GM19467 (cell line): ENCODE measurements at regions not wholly inside any gene's neighbourhood (a gene's known extent, or its start where the extent isn't known, plus 50 kb on each side); places are given as distances from the start of the nearest gene placed in this dataset.
A peak's percentile ranks its signal among the peaks of the same experiment; 100 is the strongest.

Source experiments
- ATAC-seq: cut with Tn5 transposase; IDR thresholded peaks from one replicate; pipeline ENCODE4 v1.9.1; 2021; ENCODE audit warnings: mild to moderate bottlenecking, moderate library complexity; ENCODE audit not compliant: unreplicated experiment

DNA sequence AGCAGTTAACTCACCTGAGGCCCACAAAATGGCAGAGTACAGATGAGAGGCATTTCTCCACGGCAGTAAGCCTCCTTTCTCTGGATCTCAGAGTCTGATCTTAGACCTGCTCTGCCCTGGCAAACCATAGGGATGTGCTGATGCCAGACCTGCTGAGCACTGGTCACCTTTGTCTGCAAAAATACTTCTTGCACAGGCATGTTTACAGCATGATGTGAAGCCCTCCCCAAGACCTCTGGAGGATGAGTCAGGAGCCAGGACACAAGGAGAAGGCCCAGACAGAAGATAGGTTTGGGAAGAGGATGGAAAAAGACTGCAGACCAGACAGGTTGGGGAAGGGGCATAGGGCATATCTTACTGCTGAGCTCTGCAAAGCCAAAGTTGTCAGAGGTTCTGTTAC lies 426.6 kb downstream of the PMP22 start:
- no peak for ATAC-seq

DNA sequence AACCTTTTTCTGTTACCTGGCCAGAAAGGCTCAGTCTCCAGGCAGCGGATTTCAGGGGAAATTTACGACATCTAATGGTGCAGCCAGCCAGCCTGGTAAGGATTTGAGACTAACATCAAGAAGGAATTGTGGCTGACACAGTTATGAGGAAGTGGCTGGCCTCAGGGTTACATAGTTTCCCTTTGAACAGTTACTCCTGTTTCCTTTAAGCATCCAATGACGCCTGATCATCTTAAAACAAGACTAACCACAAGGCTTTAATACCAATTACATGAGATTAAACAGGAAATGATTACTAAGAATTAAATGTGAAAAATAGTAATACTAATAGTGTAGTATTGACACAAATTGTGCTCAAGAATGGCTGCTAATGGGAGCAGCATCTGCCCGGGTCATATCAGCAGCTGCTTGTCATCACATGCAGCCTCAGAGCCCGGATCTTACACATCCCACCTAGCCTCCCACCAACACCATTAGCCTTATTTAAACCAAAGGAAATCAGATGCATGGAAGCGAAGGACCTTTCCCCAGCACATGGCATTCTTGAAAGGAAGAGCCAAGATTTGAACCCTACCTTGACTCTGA lies 431.8 kb downstream of the PMP22 start:
- no peak for ATAC-seq

DNA sequence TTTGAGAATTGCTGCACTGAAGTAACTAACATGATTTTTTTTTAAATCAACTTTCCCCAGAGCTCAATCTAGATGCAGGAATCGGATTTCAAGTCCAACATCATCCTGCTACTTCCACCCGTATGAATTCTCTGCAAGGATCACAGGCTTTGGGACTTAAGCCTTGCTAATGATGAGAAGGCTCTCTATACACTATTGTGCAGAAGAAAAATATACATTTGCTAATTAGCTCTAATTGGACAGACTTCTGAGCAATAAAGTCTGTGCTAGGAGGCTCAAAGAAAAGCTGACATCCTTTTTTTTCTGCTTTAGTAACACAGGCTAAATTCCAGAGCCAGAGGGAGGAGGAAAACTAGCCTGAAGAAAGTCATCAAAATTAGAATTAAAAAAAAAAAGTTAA lies 433.6 kb downstream of the PMP22 start:
- ATAC-seq, result no peak

DNA sequence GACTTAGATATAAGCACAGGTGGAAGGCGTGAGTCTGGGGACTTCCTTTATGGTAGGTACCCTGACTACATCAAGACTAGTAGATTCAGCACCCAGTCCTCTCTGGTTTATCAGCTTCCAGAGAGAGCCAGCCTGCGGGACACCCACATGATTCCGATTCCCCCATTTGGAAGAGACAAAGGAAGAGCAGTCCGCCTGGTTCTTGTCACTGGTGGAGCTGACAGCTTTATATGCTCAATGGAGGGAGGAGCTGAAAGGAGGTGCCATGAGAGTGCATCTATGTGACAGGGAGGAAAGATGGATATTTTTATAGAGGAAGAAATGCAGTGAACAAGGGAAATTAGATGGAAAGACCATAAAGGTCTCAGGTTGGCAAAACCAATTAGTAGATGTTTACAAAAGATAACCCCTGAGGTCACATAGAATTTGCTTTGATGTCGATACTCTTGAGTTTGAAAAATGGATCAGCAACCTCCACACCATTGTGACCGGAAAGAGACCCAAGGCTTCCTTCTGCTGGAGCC lies 437.7 kb downstream of the PMP22 start:
- no peak for ATAC-seq

DNA sequence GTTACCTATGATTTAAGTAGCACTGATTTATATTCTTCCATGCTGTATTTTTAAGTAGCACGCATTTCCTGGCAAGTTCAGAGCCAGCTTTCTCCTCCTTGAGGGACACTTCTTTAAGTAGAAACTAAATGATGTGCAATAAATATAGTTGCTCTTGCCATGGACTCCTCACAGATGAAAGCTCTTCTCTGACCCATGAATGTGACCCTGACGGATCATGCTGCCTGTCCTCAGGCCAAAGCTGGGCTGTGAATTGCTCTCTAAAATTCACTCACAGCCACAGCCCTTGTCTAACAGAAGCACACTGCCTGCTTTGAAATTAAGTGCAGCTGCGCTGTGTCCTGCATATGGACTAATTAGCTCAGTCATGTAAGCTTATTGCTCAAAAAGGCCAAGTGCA lies 438.8 kb downstream of the PMP22 start:
- ATAC-seq, result no peak

DNA sequence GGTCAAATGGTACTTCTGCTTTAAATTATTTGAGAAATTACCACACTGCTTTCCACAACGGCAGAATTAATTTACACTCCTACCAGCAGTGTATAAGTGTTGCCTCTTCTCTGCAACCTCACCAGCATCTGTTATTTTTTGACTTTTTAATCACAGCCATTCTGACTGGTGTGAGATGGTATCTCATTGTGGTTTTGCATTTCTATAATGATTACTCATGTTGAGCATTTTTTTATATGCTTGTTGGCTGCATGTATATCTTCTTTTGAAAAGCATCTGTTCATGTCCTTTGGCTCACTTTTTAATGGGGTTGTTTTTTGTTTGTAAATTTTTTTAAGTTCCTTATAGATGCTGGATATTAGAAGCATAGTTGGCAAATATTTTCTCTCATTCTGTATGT lies 446.7 kb downstream of the PMP22 start:
- ATAC-seq, result no peak

DNA sequence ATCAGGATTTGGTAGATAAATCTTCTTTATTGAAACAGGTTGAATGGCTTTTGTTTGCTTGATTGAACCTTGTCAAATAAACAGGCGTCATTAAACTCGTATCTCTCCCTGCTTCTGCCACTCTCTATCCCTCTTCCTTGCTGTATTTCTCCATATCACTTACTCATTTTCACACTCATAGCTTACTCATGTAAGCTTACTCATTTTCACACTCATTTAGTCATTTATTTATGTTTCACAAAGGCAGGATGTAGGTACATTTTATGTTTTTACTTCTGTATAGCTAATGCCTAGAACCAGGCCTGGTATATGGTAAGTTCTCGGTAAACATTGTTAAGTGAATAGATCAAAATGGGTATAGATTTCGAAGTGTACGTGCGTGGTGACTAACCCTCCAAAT lies 450.0 kb downstream of the PMP22 start:
- ATAC-seq, result no peak

DNA sequence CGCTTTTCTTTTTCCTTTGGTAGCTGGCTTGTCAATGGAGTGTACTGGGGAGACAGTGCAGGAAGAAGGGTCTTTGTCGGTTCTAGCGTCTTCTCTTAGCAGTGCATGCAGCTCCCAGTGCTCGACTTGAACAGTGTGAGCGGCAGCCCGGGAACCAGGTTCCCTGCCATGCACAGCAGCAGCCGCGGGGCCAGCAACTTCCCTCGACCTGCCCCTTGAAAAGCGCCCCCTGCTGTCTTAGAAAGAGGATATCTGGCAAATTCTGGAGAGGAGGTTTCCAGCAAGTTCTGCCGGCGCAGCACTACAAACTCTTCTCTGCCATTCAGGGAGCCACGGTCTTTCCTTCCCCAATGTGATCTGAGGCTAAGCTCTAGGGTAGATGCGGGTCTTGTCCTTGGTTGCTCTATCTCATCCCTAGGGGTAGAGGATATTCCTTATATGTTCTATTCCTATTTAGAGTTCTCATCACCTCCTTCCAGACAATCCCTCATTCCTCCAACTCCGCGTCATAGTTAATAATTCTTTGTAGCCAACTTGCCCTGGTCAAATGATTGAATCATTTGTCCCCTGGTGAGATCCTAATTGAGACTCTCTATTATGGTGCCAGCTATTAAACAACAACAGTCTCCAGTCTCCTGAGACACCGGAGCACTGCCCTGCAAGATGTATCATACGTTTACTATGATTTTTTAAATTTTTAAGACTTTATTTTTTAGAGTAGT lies 451.3 kb downstream of the PMP22 start:
- ATAC-seq, result no peak

DNA sequence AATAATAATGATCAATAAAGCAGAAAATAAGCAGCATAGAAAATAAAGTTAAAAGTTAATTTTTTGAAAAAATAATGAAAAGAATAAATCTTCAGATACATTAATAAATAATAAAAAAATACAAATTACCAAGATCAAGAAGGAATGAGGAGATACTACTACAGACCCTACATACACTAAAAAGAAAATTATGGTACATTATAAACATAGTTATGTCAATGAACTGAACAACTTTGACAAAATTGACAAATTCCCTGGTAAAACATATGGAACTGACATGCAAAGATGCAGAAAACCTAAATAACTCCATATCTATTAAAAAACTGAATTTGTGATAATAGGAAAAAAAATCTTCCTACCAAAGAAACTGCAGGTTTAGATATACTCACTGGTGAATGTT lies 456.7 kb downstream of the PMP22 start:
- no peak for ATAC-seq

DNA sequence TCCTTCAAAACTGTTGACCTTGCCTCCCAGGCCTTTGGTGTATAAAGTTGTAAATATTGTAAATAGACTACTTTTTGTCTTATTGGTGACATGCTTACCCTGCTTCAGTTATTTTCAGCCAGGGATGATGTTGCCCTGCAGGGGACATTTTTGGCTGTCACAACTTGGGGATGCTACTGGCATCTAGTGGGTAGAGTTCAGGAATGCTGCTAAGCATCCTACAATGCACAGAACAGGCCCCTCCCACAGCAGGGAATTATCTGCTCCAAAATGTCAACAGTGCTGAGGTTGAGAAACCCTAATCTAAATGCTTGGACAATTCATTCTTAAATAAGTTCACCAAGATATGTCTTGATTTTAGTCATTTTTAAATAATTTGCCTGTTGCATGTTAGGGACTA lies 459.8 kb downstream of the PMP22 start:
- ATAC-seq, result no peak

DNA sequence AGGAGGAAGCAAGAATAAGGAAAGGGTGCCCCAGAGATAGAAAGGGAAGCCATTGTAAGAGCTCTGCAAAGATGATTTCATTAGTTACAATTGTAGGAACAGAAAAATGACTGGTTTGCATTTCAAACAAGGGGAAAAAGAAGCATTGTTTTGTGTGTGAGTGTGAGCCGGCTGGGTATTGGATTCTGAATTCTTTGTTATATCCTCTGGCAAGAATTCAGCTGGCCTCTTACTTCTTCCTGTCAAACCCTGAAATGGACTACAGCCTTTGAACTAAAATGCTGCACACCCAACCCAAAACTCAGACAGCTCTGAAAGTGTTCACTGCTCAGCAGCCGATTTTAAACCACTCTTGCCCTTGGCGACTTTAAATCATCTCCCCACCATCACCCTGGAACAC lies 461.3 kb downstream of the PMP22 start:
- ATAC-seq, result no peak

DNA sequence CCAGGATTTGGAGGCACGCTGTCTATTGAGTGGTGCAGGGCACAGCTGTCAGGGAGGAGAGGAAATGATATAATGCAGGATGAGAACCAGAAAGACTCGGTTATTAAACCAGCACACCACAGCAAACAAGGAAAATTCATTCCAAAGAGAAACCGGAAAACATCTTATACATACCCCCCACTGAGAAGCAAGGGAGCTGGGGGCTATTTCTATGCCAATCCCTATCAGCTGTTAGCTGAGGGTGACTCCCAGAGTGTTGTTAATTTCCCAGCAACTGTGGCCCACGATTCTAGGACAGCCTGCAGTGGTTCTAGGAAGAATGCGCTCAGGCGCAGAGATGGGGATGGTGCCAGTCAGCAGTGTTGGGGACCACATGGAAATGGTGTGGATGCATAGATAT lies 467.3 kb downstream of the PMP22 start:
- ATAC-seq, result no peak

DNA sequence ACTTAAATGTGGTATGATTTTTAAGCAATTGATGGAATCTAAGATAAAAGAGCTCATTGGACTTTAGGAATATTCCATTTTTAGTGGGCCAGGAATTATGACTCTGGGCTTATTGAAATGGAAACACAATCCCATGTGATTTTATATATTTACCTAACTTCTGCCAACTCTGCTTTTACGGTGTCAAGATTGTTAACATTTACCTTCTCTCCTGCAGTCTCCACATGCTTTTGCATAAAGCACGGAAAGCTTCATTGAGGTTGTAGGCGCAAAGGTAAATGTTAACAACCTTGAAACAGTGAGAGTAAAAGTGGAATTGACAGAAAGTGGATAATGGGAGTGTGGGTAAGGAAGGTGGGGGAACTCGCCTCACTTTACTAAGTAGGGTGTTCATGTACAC lies 468.1 kb downstream of the PMP22 start:
- no peak for ATAC-seq

DNA sequence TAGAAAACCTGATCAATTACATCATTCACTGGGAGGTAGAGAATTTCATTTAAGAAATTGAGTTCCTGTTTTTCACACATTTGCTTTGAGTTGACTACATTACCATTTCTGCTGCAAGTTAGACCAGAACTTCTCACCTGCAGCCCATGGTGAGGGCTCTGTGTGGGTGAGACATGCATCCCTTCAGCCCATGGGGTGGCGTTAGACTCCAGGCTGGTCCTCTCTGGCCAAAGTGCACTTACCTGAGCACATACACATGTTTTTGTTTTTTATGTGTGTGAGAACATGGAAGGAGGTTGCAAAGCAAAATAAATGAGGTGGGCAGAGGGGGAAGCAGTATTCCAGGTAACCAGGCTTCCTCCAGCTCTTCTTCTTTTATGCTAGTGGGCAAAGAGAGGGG lies 470.2 kb downstream of the PMP22 start:
- ATAC-seq, result no peak

DNA sequence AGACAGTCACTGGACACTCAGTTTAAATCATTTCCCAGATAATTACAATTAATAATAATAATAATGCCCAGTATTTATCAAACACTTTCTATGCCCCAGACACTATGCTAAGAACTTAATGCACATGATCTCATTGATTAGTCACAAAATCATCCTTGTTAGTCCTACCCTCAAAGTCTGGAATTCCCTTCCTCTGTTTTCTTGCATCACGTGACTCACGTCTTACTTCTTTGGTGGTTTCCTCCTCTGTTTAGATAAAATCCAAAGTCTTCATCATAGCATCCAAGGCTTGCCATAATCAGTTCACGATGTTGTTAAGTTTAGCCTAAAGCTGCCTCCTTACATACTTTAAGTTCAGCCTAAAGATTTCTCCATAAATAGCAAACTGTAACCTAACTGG lies 471.9 kb downstream of the PMP22 start:
- ATAC-seq, result no peak

DNA sequence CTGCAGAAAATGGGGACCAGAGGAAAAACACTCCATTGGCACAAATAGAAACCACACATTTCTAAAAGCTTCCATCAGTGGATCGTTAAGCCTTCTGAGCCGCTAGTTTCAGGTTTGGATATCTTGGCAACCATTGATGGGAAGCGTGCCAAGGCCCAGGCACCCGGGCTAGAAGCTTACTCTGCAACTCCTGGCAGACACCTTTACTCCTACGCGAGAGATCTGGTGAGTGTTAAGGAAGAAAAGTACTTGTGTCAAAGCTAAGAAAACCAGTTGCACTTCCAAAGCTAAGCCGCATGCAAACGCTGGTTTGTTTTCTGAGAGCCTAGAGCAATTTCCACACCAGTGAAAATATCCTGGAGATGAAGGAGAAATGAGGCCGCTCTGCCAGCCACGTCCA lies 472.4 kb downstream of the PMP22 start:
- no peak for ATAC-seq

DNA sequence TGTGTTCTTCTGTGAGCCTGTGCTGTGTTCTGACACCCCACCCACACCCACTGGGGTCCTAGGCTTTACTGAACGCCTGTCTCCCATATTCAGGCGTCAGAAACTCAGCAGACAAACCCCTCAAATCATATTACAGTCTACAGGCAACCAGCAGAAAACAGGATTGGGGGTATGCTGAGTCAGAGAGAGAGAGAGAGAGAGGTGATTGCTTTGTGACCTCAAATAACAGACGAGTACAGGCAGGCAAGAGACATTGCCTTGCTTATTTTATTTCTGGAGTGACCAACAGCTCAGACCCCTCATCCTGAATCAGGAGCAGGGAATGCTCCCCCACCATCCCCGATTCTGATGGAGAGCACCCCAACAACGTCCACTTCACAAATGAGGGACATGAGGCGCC lies 473.9 kb downstream of the PMP22 start:
- ATAC-seq, result no peak

DNA sequence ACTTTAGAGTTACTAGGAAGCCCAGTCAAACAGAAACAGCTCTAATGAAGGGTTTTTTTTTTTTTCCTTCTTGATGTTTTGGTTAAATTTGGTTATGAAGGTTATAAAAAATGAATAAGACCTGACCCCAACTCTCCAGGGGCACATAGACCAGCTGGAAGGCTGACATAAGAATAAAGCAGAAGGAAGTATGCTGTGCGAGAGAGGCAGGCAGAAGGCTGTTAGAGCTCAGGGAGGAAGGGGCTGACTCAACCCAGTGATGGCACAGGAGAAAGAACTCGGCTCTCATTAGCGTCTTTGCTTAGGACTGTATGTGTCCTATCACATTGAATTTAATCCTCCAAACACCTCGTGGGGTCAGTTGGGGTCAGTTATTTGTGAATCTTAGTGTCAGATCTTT lies 474.6 kb downstream of the PMP22 start:
- no peak for ATAC-seq

DNA sequence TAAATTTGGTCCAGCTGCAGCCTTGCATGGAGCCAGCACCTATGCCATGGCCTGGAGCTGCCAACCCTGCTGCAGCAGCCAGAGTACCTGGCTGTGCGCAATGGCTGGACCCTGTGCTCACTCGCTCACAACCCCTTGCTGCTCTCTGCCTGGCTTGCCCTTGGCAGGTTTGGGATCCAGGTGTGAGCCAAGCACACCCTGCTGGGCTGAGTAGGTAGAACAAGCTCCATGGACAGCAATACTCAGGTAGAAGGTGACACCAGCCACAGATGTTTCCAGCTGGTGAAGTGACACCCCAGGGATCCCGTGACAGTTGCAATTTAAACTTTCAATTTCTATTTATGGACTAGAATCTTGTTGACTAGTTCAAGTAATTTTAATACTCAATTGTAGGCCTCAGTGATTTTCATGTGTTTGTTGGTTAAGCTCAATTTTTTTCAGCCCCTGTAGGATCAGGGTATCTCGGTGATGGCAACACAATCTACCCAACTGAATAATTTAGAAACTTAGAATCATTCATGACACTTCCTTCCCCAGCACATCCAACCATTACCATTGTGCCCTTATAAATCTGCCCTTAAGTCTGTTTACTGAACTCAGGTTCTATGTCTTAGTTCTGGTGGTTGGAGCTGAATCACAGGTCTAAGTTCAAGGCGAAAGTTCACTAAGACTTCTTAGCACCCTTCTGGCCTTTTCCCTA lies 480.0 kb downstream of the PMP22 start:
- ATAC-seq, result peak; percentile 73

DNA sequence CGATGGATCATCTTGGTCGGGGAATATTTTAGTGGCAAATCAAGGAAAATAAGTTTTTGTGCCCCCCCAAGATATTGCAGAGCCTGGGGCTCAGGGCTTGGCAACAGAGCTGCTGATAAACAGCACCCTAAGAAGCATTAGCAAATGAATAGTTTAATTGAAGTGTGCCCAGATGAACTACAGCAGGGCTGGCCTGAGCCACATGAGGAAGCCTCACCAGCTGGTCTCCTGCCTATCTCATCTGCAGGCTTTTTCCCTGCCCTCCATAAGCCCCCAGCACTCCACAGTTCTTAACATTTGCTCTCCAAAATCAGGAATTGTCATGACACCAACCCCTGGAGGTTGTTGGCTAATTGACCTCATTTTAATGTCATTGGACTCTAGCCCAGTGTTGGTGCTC lies 480.2 kb downstream of the HS3ST3B1 start:
- no peak for ATAC-seq

DNA sequence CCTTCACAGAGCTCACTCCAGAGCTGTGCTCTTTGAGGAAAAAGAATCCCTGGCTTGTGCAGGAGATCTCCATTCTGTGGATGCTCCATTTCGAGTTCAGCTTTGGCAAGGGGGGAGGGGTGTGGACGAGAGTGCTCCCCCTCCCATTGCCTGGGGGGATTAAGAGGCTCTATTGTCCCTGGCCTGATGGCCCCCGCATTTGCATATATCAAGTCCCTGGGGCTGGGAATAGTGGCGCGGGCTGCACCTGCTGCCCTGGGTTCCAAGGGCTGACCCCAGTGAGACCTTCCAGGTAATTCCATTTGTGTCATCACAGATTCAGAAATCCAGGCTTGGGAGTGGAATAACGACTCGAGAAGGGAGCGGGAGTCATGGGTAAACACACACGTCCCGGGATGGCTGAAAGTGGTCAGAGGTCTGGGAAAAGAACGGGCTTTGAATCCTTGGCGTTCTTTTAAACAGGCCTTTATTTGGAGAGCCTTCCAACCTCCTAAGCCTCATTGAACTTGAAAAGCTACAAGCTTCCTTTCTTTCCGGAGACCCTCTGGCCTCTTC lies 479.3 kb downstream of the HS3ST3B1 start:
- ATAC-seq, result no peak

DNA sequence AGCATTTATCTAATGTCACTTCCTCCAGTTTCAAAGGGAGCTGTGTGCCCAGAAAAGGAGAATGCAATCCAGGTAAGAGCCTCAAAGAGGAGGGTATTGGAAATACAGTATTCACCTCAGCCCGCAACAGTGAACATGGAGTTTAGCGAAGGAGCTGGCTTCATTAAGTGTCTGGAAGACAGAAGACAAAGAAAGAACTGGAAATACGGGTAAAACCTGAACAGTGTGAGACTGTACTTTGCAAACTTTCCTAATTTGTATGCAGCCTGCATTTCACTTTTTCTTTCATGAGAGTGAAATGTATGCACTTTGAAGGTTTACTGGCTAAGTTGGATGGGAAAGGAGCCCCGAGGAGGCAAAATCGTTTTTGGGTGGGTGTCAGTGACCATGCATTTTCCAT lies 478.4 kb downstream of the HS3ST3B1 start:
- no peak for ATAC-seq
